ENCODE measurements at regions not wholly inside any gene's neighbourhood (a gene's known extent, or its start where the extent isn't known, plus 50 kb on each side); places are given as distances from the start of the nearest gene placed in this dataset.

DNA sequence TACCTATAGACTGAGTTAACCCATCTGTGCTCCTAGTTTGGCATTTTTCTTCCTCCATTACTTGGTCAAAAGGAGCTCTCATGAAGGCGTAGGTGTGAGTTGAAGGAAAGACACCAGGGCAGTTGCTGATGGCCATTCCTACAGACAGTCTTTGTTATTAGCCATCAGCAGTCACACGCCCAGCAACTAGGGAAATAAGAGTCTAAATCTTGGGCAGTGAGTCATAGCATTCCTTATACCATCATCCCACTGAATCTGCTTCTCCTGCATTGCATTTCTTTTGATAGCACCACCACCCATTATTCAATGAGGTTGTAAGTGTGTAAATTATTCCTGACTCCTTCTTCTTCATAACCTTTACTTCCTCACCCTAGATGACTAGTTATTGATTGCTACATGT is 150.9 kb upstream of the IGF1 start:
- Histone ChIP-seq H4K5ac (ENCODE audit: insufficient read length, low read depth, low read length) (no peak overlapping the region), H2AFZ (ENCODE audit: low read length) (no peak overlapping the region), H4K8ac (ENCODE audit: extremely low read depth, insufficient read depth, low read length) (no peak overlapping the region), H3K23me2 (ENCODE audit: low read depth, low read length) (no peaks in the 10 kb centered on the region), H4K91ac (replicated peaks; ENCODE audit: insufficient read length, low read length) (no peak overlapping the region), H3K4me2 (ENCODE audit: insufficient read depth in 1 of 2, low read depth in 2 of 2, low read length in 2 of 2) (no peak overlapping the region), H2BK12ac (ENCODE audit: low read depth, low read length) (no peak overlapping the region), H3K27ac (ENCODE audit: low read depth, low read length) (no peak overlapping the region), H3K23ac (ENCODE audit: insufficient read length) (no peak overlapping the region), H4K20me1 (replicated peaks in 1 of 2; ENCODE audit: control insufficient read depth in 1 of 2, insufficient read depth in 2 of 2, low read length in 2 of 2) (no peaks in the 10 kb centered on the region), H2BK120ac (replicated peaks; ENCODE audit: low read depth, low read length) (no peak overlapping the region), H2BK15ac (ENCODE audit: low read length) (no peak overlapping the region), H3K4me3 (ENCODE audit: extremely low read depth in 1 of 4, insufficient read depth in 2 of 4, low read depth in 3 of 4, low read length in 4 of 4) (no peak overlapping the region), H3K4ac (replicated peaks; ENCODE audit: insufficient read length, low read depth, low read length) (no peak overlapping the region), H3K79me1 (ENCODE audit: low read depth, low read length) (no peaks in the 10 kb centered on the region), H3K14ac (ENCODE audit: insufficient read length) (no peak overlapping the region), H3K56ac (replicated peaks; ENCODE audit: insufficient read length, low read depth, low read length) (no peak overlapping the region), H3K9me3 (ENCODE audit: insufficient read depth in 2 of 2, low read depth in 1 of 2, low read length in 1 of 2) (peaks cover 0 to 7% of the 10 kb centered on the region in 2 experiments; a peak in 1 of 4 replicates), H3K9ac (replicated peaks in 1 of 4; ENCODE audit: extremely low read depth in 1 of 4, low read depth in 3 of 4, low read length in 3 of 4) (no peak overlapping the region), H3K4me1 (replicated peaks in 1 of 4; ENCODE audit: control insufficient read depth in 3 of 4, insufficient read depth in 4 of 4, low read length in 3 of 4) (no peaks in the 10 kb centered on the region), H3K27me3 (replicated peaks in 1 of 4; ENCODE audit: control insufficient read depth in 3 of 4, extremely low read depth in 1 of 4, insufficient read depth in 3 of 4, low read length in 3 of 4) (no peaks in the 10 kb centered on the region), H3K79me2 (ENCODE audit: control insufficient read depth in 1 of 2, insufficient read depth in 2 of 2, low read length in 2 of 2) (no peaks in the 10 kb centered on the region), H3K36me3 (ENCODE audit: control insufficient read depth in 2 of 4, insufficient read depth in 4 of 4, low read length in 3 of 4) (no peaks in the 10 kb centered on the region; a peak in 1 of 8 replicates), H2BK5ac (ENCODE audit: low read depth, low read length) (no peak overlapping the region), H2BK20ac (ENCODE audit: low read length) (no peak overlapping the region), H3K18ac (ENCODE audit: extremely low read depth, low read length) (no peak overlapping the region), H2AK5ac (ENCODE audit: low read depth, low read length) (no peak overlapping the region)
- 88% methylated on average over 2 of the region's 2 CpGs; no CpG with 5 or more reads in 1 of the 2 experiments for WGBS, 2 experiments (ENCODE audit: extremely low coverage in 1 of 2, insufficient coverage in 1 of 2, insufficient read length in 1 of 2, insufficient replicate concordance in 2 of 2, low coverage in 1 of 2, low lambda C conversion rate in 2 of 2, missing lambda C conversion rate in 1 of 2)
- ChIA-PET POLR2A (ENCODE audit: partially characterized antibody) (no interaction called here), CTCF (ENCODE audit: partially characterized antibody) (no interaction called here)
- DNase-seq (ENCODE audit: low read depth in 1 of 2, low spot score in 2 of 2) (no peak), FAIRE-seq (no peak)
- TF ChIP-seq CTBP2 (IDR thresholded peaks at IDR 0.05; ENCODE audit: borderline replicate concordance, insufficient read depth, insufficient read length, low read length) (no peak), BACH1 (IDR thresholded peaks at IDR 0.05; ENCODE audit: low read length) (no peak), GTF2F1 (IDR thresholded peaks at IDR 0.05; ENCODE audit: borderline replicate concordance, low read depth, low read length) (no peak), SP4 (IDR thresholded peaks at IDR 0.05; ENCODE audit: low read length) (no peak), JUND (IDR thresholded peaks at IDR 0.05; ENCODE audit: low read length) (no peak), CHD2 (IDR thresholded peaks at IDR 0.05; ENCODE audit: low read length) (no peak), FOSL1 (IDR thresholded peaks at IDR 0.05; ENCODE audit: insufficient read depth, low read depth, low read length) (no peak), HDAC2 (IDR thresholded peaks at IDR 0.05; ENCODE audit: borderline replicate concordance in 1 of 2, low read depth in 2 of 2, low read length in 2 of 2) (no peak), JUN (IDR thresholded peaks at IDR 0.05; ENCODE audit: low read depth, low read length) (no peak), ASH2L (IDR thresholded peaks at IDR 0.05; ENCODE audit: low read length) (no peak), RXRA (IDR thresholded peaks at IDR 0.05; ENCODE audit: insufficient read depth, low read depth, low read length) (no peak), TBP (IDR thresholded peaks at IDR 0.05; ENCODE audit: low read depth, low read length) (no peak)
- TF ChIP-seq, protein P1, sequence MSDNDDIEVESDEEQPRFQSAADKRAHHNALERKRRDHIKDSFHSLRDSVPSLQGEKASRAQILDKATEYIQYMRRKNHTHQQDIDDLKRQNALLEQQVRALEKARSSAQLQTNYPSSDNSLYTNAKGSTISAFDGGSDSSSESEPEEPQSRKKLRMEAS (IDR thresholded peaks at IDR 0.05), result no peak
- TF ChIP-seq, protein P2, sequence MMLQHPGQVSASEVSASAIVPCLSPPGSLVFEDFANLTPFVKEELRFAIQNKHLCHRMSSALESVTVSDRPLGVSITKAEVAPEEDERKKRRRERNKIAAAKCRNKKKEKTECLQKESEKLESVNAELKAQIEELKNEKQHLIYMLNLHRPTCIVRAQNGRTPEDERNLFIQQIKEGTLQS (IDR thresholded peaks at IDR 0.05; ENCODE audit: insufficient read depth, low read depth, low read length), result no peak

Measured in H1 (cell line).